Neural progenitor cell (in vitro differentiated cells): ENCODE measurements at regions not wholly inside any gene's neighbourhood (a gene's known extent, or its start where the extent isn't known, plus 50 kb on each side); places are given as distances from the start of the nearest gene placed in this dataset.

Source experiments
- EZH2 ChIP-seq: fragments of 200-600 bp; sonication (generic); IDR thresholded peaks from 2 replicates; pipeline ENCODE4 v1.6.1; 2017; ENCODE audit warnings: antibody characterized with exemption, mild to moderate bottlenecking, moderate library complexity
- TF ChIP-seq, protein P1 (sequence below): fragments of 200-600 bp; sonication (generic); IDR thresholded peaks from 2 replicates; pipeline ENCODE4 v1.5.1; 2017; ENCODE audit warnings: antibody characterized with exemption, mild to moderate bottlenecking

DNA sequence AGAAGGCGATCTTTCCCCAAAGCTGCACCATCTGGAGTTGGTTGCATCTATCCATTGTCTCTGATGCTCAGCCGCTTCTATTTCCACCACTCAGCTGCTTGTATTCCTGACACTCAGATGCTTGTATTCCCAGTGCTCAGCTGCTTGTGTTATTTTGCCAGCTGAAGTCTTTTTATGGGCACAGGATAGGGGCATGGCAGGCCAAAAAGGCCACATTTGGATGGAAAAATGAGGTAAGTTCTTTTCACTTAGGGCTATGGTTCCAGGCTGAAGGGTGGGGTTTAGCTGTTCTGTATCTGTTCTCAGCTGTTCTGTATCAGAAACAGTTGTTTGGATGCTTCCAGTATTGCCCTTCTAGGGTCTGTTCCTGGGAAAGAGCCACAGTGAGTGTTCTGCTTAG, 944.9 kb downstream of the QKI start:
- TF ChIP-seq, protein P1, sequence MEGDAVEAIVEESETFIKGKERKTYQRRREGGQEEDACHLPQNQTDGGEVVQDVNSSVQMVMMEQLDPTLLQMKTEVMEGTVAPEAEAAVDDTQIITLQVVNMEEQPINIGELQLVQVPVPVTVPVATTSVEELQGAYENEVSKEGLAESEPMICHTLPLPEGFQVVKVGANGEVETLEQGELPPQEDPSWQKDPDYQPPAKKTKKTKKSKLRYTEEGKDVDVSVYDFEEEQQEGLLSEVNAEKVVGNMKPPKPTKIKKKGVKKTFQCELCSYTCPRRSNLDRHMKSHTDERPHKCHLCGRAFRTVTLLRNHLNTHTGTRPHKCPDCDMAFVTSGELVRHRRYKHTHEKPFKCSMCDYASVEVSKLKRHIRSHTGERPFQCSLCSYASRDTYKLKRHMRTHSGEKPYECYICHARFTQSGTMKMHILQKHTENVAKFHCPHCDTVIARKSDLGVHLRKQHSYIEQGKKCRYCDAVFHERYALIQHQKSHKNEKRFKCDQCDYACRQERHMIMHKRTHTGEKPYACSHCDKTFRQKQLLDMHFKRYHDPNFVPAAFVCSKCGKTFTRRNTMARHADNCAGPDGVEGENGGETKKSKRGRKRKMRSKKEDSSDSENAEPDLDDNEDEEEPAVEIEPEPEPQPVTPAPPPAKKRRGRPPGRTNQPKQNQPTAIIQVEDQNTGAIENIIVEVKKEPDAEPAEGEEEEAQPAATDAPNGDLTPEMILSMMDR, result no peak
- no peak for TF ChIP-seq EZH2
